Heart left ventricle (tissue), 13 donors: ENCODE measurements at regions not wholly inside any gene's neighbourhood (a gene's known extent, or its start where the extent isn't known, plus 50 kb on each side); places are given as distances from the start of the nearest gene placed in this dataset.

ENCODE experiments used
- CTCF ChIP-seq, 12 donors: fragments of 200-600 bp; sonication (generic) in 4 of 12; IDR thresholded peaks; one replicate each; pipeline versions ENCODE4 v1.5.0 to v1.8.0; 2018 to 2022; ENCODE audit warnings: antibody characterized with exemption in 12 of 12, mild to moderate bottlenecking in 5 of 12
- POLR2A ChIP-seq, 2 donors: fragments of 450-650 bp; IDR thresholded peaks; one replicate each; pipeline ENCODE4 v1.6.1; 2017; ENCODE audit warnings: antibody characterized with exemption in 2 of 2, mild to moderate bottlenecking in 2 of 2, moderate library complexity in 2 of 2
- donor health status: ischemic (EF 13 %, LVEDD 7.1; RV severe dilation, severe dysfunction).
- donor health status: DM: no; HTN: yes; CAD: no.
- donor health status: DM: no; HTN: no; CAD: no.
- donor health status: ischemic (EF 25% LVEDD 6.9; RV normal size, moderate dysfunction).
- donor health status: ischemic (EF 25% LVEDD 5.7; RV mildly dilated, moderate dysfunction).
- donor health status: ischemic (EF 35%, LVEDD 5.7; RV mildly dilated, moderate dysfunction).
- donor health status: nonischemic (EF 11% LVEDD 7.7; RV severe dilation, severe dysfunction).
- donor health status: DM: yes; HTN: yes; CAD: no.
- donor health status: PGD.
- donor health status: ischemic (EF 29% LVEDD 5.4; RV normal size, mild dysfunction).
- donor health status: nonischemic (EF 23%, LVEDD 6.1; RV moderate dilation, normal function).

- TF ChIP-seq CTCF (IDR thresholded peaks at IDR 0.05) (no peak), POLR2A (IDR thresholded peaks at IDR 0.05) (no peak)
These were observed 447.9 kb upstream of the ACVR2A start for GRCh38 chr2:147396890-147397289.
